ENCODE measurements at regions not wholly inside any gene's neighbourhood (a gene's known extent, or its start where the extent isn't known, plus 50 kb on each side); places are given as distances from the start of the nearest gene placed in this dataset.

- H3K27ac Mint-ChIP-seq, result no peak overlapping the region
- H3K9me3 Mint-ChIP-seq (ENCODE audit: low read depth), result peaks cover 2% of the 10 kb centered on the region
- ATAC-seq, result no peak
- H3K36me3 Mint-ChIP-seq (ENCODE audit: low read depth), result no peaks in the 10 kb centered on the region
- CTCF ChIA-PET, result interaction anchor here (1.5 kb wide), 1 partner anchor 19 kb away, joined by 4 read pairs; no protein-coding TSS in a partner anchor
- no peak overlapping the region for H3K4me3 Mint-ChIP-seq
- H3K4me1 Mint-ChIP-seq, result no peaks in the 10 kb centered on the region
- POLR2A ChIA-PET, result no interaction called here
- peaks cover 2% of the 10 kb centered on the region for H3K27me3 Mint-ChIP-seq
- intact Hi-C loops (cut with DNase I, micrococcal nuclease), result loop anchor here in 1 of 2 experiments (10.0 kb wide), 1 partner anchor 334 kb away; the partner anchor contains the start of genes HSF2BP and RRP1B
- DNase-seq, result no peak
Observed at GRCh38 chr21:43321111-43321510, 105.8 kb downstream of the SIK1 start.

- Mint-ChIP-seq H3K9me3 (ENCODE audit: low read depth) (peaks cover 2% of the 10 kb centered on the region), H3K27me3 (peaks cover 4% of the 10 kb centered on the region), H3K4me1 (no peaks in the 10 kb centered on the region), H3K27ac (no peak overlapping the region), H3K36me3 (ENCODE audit: low read depth) (no peaks in the 10 kb centered on the region), H3K4me3 (no peak overlapping the region)
- POLR2A ChIA-PET, result no interaction called here
- no peak for ATAC-seq
- CTCF ChIA-PET, result interaction anchor here (0.9 to 1.5 kb wide), 2 partner anchors 10 to 20 kb away, joined by 3 to 4 read pairs; no protein-coding TSS in a partner anchor
- no peak for DNase-seq
- intact Hi-C loops (cut with DNase I, micrococcal nuclease), result loop anchor here in 1 of 2 experiments (10.0 kb wide), 1 partner anchor 334 kb away; the partner anchor contains the start of genes HSF2BP and RRP1B
Observed at GRCh38 chr21:43320526-43320925, 106.4 kb downstream of the SIK1 start.

GRCh38 chr21:43318841-43319781 lies 107.8 kb downstream of the SIK1 start:
- H3K4me3 Mint-ChIP-seq, result no peak overlapping the region
- H3K36me3 Mint-ChIP-seq (ENCODE audit: low read depth), result no peaks in the 10 kb centered on the region
- ATAC-seq, result no peak
- POLR2A ChIA-PET, result no interaction called here
- intact Hi-C loops (cut with DNase I, micrococcal nuclease), result loop anchor here in 1 of 2 experiments (5.0 kb wide), 1 partner anchor 328 kb away; no protein-coding TSS in a partner anchor
- DNase-seq, result no peak
- peaks cover 2% of the 10 kb centered on the region for H3K9me3 Mint-ChIP-seq (ENCODE audit: low read depth)
- H3K27me3 Mint-ChIP-seq, result peaks cover 7% of the 10 kb centered on the region
- H3K27ac Mint-ChIP-seq, result no peak overlapping the region
- CTCF ChIA-PET, result interaction anchor here (0.9 to 1.5 kb wide), 2 partner anchors 9 to 21 kb away, joined by 3 to 4 read pairs; no protein-coding TSS in a partner anchor
- no peaks in the 10 kb centered on the region for H3K4me1 Mint-ChIP-seq

- POLR2A ChIA-PET, result no interaction called here
- Mint-ChIP-seq H3K4me1 (no peaks in the 10 kb centered on the region), H3K4me3 (no peak overlapping the region), H3K36me3 (ENCODE audit: low read depth) (no peaks in the 10 kb centered on the region), H3K27me3 (peaks cover 7% of the 10 kb centered on the region), H3K9me3 (ENCODE audit: low read depth) (peaks cover 2% of the 10 kb centered on the region), H3K27ac (no peak overlapping the region)
- CTCF ChIA-PET, result no interaction called here
- DNase-seq, result no peak
- no peak for ATAC-seq
- intact Hi-C loops (cut with DNase I, micrococcal nuclease), result loop anchor here in 1 of 2 experiments (5.0 kb wide), 1 partner anchor 329 kb away; no protein-coding TSS in a partner anchor
Observed at GRCh38 chr21:43318368-43318767, 108.6 kb downstream of the SIK1 start.

- no peak for ATAC-seq
Observed at GRCh38 chr21:43317959-43318358, 109.0 kb downstream of the SIK1 start.

GRCh38 chr21:43317254-43317748 lies 109.6 kb downstream of the SIK1 start:
- no peaks in the 10 kb centered on the region for H3K4me1 Mint-ChIP-seq
- no peaks in the 10 kb centered on the region for H3K36me3 Mint-ChIP-seq (ENCODE audit: low read depth)
- no peak for DNase-seq
- POLR2A ChIA-PET, result no interaction called here
- CTCF ChIA-PET, result interaction anchor here (1.0 kb wide), 1 partner anchor 328 kb away, joined by 4 read pairs; no protein-coding TSS in a partner anchor
- intact Hi-C loops (cut with DNase I, micrococcal nuclease), result loop anchor here in 1 of 2 experiments (5.0 kb wide), 1 partner anchor 330 kb away; no protein-coding TSS in a partner anchor
- peaks cover 7% of the 10 kb centered on the region for H3K27me3 Mint-ChIP-seq
- no peak overlapping the region for H3K4me3 Mint-ChIP-seq
- ATAC-seq, result no peak
- peaks cover 2% of the 10 kb centered on the region for H3K9me3 Mint-ChIP-seq (ENCODE audit: low read depth)
- no peak overlapping the region for H3K27ac Mint-ChIP-seq

More at GRCh38 chr21:43317959-43318358, 109.0 kb downstream of the SIK1 start:
- Mint-ChIP-seq H3K27ac (no peak overlapping the region), H3K4me3 (no peak overlapping the region), H3K4me1 (no peaks in the 10 kb centered on the region), H3K9me3 (ENCODE audit: low read depth) (peaks cover 2% of the 10 kb centered on the region), H3K36me3 (ENCODE audit: low read depth) (no peaks in the 10 kb centered on the region), H3K27me3 (peaks cover 7% of the 10 kb centered on the region)
- no peak for DNase-seq
- POLR2A ChIA-PET, result no interaction called here
- CTCF ChIA-PET, result interaction anchor here (1.0 kb wide), 1 partner anchor 327 kb away, joined by 4 read pairs; no protein-coding TSS in a partner anchor
- intact Hi-C loops (cut with DNase I, micrococcal nuclease), result loop anchor here in 1 of 2 experiments (5.0 kb wide), 1 partner anchor 329 kb away; no protein-coding TSS in a partner anchor

GRCh38 chr21:43316156-43316845 lies 110.6 kb downstream of the SIK1 start:
- no peak overlapping the region for H3K27ac Mint-ChIP-seq
- no peaks in the 10 kb centered on the region for H3K4me1 Mint-ChIP-seq
- ATAC-seq (no peak), DNase-seq (no peak)
- peaks cover 2% of the 10 kb centered on the region for H3K9me3 Mint-ChIP-seq (ENCODE audit: low read depth)
- no peaks in the 10 kb centered on the region for H3K36me3 Mint-ChIP-seq (ENCODE audit: low read depth)
- POLR2A ChIA-PET, result no interaction called here
- intact Hi-C loops (cut with DNase I, micrococcal nuclease), result loop anchor here in 1 of 2 experiments (5.0 kb wide), 1 partner anchor 331 kb away; no protein-coding TSS in a partner anchor
- CTCF ChIA-PET, result no interaction called here
- no peak overlapping the region for H3K4me3 Mint-ChIP-seq
- H3K27me3 Mint-ChIP-seq, result peaks cover 7% of the 10 kb centered on the region

- Mint-ChIP-seq H3K27me3 (peaks cover 7% of the 10 kb centered on the region), H3K9me3 (ENCODE audit: low read depth) (peaks cover 2% of the 10 kb centered on the region), H3K4me1 (no peaks in the 10 kb centered on the region), H3K36me3 (ENCODE audit: low read depth) (no peaks in the 10 kb centered on the region), H3K4me3 (no peak overlapping the region), H3K27ac (no peak overlapping the region)
- DNase-seq (peak; percentile 32), ATAC-seq (no peak)
- CTCF ChIA-PET, result no interaction called here
- POLR2A ChIA-PET, result no interaction called here
- intact Hi-C loops (cut with DNase I, micrococcal nuclease), result loop anchor here in 1 of 2 experiments (5.0 kb wide), 1 partner anchor 332 kb away; no protein-coding TSS in a partner anchor
Observed at GRCh38 chr21:43315244-43316137, 111.4 kb downstream of the SIK1 start.

- H3K36me3 Mint-ChIP-seq (ENCODE audit: low read depth), result no peaks in the 10 kb centered on the region
- CTCF ChIA-PET, result no interaction called here
Observed at GRCh38 chr21:43313939-43314405, 113.0 kb downstream of the SIK1 start.

GRCh38 chr21:43313221-43313938 lies 113.6 kb downstream of the SIK1 start:
- Mint-ChIP-seq H3K27me3 (peaks cover 7% of the 10 kb centered on the region), H3K9me3 (ENCODE audit: low read depth) (peaks cover under 1% of the 10 kb centered on the region), H3K4me1 (no peaks in the 10 kb centered on the region), H3K36me3 (ENCODE audit: low read depth) (no peaks in the 10 kb centered on the region), H3K4me3 (no peak overlapping the region), H3K27ac (no peak overlapping the region)
- no peak for ATAC-seq
- DNase-seq, result no peak
- ChIA-PET CTCF (no interaction called here), POLR2A (no interaction called here)
- intact Hi-C loops (cut with DNase I, micrococcal nuclease), result no loop called here

More at GRCh38 chr21:43313939-43314405, 113.0 kb downstream of the SIK1 start:
- H3K27ac Mint-ChIP-seq, result no peak overlapping the region
- H3K27me3 Mint-ChIP-seq, result peaks cover 7% of the 10 kb centered on the region
- no peak overlapping the region for H3K4me3 Mint-ChIP-seq
- intact Hi-C loops (cut with DNase I, micrococcal nuclease), result no loop called here
- no peaks in the 10 kb centered on the region for H3K4me1 Mint-ChIP-seq
- POLR2A ChIA-PET, result no interaction called here
- H3K9me3 Mint-ChIP-seq (ENCODE audit: low read depth), result peaks cover 2% of the 10 kb centered on the region
- no peak for ATAC-seq
- DNase-seq, result no peak
